ENCODE measurements at regions not wholly inside any gene's neighbourhood (a gene's known extent, or its start where the extent isn't known, plus 50 kb on each side); places are given as distances from the start of the nearest gene placed in this dataset.

DNA sequence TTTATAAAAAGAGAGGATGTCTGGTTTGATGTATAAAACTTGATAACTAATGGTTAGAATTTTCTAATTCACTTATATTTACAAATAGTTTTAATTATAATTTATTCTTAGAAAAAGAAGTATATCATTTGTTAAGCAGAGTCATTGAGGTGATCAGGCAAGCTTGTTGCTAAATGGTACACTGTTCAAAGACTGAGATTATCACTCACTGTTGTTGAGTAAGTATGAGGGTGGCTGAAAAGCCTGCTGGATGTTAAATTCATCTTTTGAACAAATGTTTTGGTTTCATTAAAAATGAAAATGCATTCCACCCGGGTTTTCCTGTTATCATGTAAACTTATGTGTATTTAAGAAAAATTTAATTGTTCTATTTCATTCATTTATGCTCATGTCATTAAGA lies 451.8 kb downstream of the ADAMTS20 start:
- CTCF ChIA-PET = interaction anchor here (1.5 kb wide), 1 partner anchor 9 kb away, joined by 3 read pairs; no protein-coding TSS in a partner anchor
- POLR2A ChIA-PET = no interaction called here
- no peaks in the 10 kb centered on the region for H4K20me1 ChIP-seq (replicated peaks; ENCODE audit: control insufficient read depth, extremely low read depth, insufficient read depth, low read length)

DNA sequence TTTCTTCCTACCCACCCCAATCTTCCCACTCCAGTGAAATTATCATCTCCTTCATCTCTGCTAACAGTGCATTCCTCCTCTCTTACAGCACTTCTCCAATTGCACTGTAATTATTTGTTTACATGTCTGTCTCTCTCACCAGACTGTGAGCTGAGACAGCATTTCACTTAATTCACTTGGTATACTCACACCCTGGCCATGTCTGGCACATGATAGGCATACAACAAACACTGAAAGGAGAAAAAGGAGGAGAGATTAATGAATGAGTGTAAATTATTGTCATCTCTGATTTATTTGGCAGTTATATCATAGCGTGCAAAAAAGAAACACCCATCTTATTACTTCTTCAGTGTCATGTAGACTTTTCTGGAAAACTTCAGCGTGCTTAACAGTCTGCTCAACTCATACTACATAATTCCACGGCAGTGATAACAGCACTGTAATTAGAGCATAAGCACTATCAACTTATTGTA lies 452.3 kb downstream of the ADAMTS20 start:
- intact Hi-C loops (cut with micrococcal nuclease) (no loop called here), dilution Hi-C loops (cut with MboI; ENCODE audit: extremely low pct_ligation_motif_present, low sequenced_read_pairs) (no loop called here)
- FAIRE-seq (no peak), DNase-seq (ENCODE audit: low read depth, low spot score) (no peak)
- no peak overlapping the region for H3K4me2 ChIP-seq (ENCODE audit: insufficient read depth, low read length)
- no peaks in the 10 kb centered on the region for H4K20me1 ChIP-seq (replicated peaks; ENCODE audit: control insufficient read depth, extremely low read depth, insufficient read depth, low read length)
- no peaks in the 10 kb centered on the region for H3K36me3 ChIP-seq (ENCODE audit: control insufficient read depth in 2 of 2, extremely low read depth in 1 of 2, insufficient read depth in 2 of 2, low read length in 2 of 2)
- no peak overlapping the region for H3K9ac ChIP-seq (replicated peaks; ENCODE audit: extremely low read depth, insufficient read depth, low read length)
- BruUV-seq (replicated peaks) = no TSS peak
- no peaks in the 10 kb centered on the region for H3K79me2 ChIP-seq (ENCODE audit: control insufficient read depth, insufficient read depth, low read length)
- no peaks in the 10 kb centered on the region for H3K27me3 ChIP-seq (ENCODE audit: control insufficient read depth in 2 of 2, insufficient read depth in 2 of 2, low read length in 2 of 2)
- CTCF ChIA-PET = interaction anchor here (1.0 kb wide), 1 partner anchor 20 kb away, joined by 4 read pairs; no protein-coding TSS in a partner anchor
- H3K4me1 ChIP-seq (ENCODE audit: control insufficient read depth, extremely low read depth, insufficient read depth, low read length) = peaks cover 7% of the 10 kb centered on the region
- POLR2A ChIA-PET = no interaction called here
- no peak overlapping the region for H3K4me3 ChIP-seq (replicated peaks in 1 of 3; ENCODE audit: insufficient read depth in 1 of 3, low read depth in 1 of 3, low read length in 3 of 3)
- no peaks in the 10 kb centered on the region for H3K9me3 ChIP-seq (replicated peaks; ENCODE audit: control insufficient read depth, insufficient read depth, low read length)
- no peak overlapping the region for H2AFZ ChIP-seq (ENCODE audit: low read depth, low read length)
- no peaks in the 10 kb centered on the region for H3K9me1 ChIP-seq (replicated peaks; ENCODE audit: control insufficient read depth, extremely low read depth, insufficient read depth, low read length)
- no peak overlapping the region for H3K27ac ChIP-seq (ENCODE audit: insufficient read depth, low read depth, low read length)
- TF ChIP-seq POLR2AphosphoS5 (IDR thresholded peaks at IDR 0.05; ENCODE audit: insufficient read depth, low read depth, low read length) = no peak
- TF ChIP-seq FOS (IDR thresholded peaks at IDR 0.05; ENCODE audit: borderline replicate concordance, insufficient read depth, low read length) = no peak
- TF ChIP-seq, protein P1, sequence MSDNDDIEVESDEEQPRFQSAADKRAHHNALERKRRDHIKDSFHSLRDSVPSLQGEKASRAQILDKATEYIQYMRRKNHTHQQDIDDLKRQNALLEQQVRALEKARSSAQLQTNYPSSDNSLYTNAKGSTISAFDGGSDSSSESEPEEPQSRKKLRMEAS (IDR thresholded peaks at IDR 0.05; ENCODE audit: insufficient read depth, insufficient read length) = no peak
- no peak for TF ChIP-seq JUN (IDR thresholded peaks at IDR 0.05; ENCODE audit: borderline replicate concordance, insufficient read depth, insufficient read length, low read depth)
- TF ChIP-seq, protein P2, sequence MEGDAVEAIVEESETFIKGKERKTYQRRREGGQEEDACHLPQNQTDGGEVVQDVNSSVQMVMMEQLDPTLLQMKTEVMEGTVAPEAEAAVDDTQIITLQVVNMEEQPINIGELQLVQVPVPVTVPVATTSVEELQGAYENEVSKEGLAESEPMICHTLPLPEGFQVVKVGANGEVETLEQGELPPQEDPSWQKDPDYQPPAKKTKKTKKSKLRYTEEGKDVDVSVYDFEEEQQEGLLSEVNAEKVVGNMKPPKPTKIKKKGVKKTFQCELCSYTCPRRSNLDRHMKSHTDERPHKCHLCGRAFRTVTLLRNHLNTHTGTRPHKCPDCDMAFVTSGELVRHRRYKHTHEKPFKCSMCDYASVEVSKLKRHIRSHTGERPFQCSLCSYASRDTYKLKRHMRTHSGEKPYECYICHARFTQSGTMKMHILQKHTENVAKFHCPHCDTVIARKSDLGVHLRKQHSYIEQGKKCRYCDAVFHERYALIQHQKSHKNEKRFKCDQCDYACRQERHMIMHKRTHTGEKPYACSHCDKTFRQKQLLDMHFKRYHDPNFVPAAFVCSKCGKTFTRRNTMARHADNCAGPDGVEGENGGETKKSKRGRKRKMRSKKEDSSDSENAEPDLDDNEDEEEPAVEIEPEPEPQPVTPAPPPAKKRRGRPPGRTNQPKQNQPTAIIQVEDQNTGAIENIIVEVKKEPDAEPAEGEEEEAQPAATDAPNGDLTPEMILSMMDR (IDR thresholded peaks at IDR 0.05; ENCODE audit: extremely low read depth in 1 of 2, insufficient read depth in 1 of 2, low read depth in 1 of 2, low read length in 2 of 2) = no peak
- no peak for TF ChIP-seq EZH2 (IDR thresholded peaks at IDR 0.05; ENCODE audit: borderline replicate concordance, low read depth, low read length, severe bottlenecking)

More for the DNA sequence above, 451.8 kb downstream of the ADAMTS20 start:
- Histone ChIP-seq H3K27me3 (ENCODE audit: control insufficient read depth in 2 of 2, insufficient read depth in 2 of 2, low read length in 2 of 2) (no peaks in the 10 kb centered on the region), H3K9ac (replicated peaks; ENCODE audit: extremely low read depth, insufficient read depth, low read length) (no peak overlapping the region), H3K4me2 (ENCODE audit: insufficient read depth, low read length) (no peak overlapping the region), H3K4me1 (ENCODE audit: control insufficient read depth, extremely low read depth, insufficient read depth, low read length) (peaks cover 7% of the 10 kb centered on the region), H3K27ac (ENCODE audit: insufficient read depth, low read depth, low read length) (no peak overlapping the region), H3K9me1 (replicated peaks; ENCODE audit: control insufficient read depth, extremely low read depth, insufficient read depth, low read length) (no peaks in the 10 kb centered on the region), H3K9me3 (replicated peaks; ENCODE audit: control insufficient read depth, insufficient read depth, low read length) (no peaks in the 10 kb centered on the region), H3K4me3 (replicated peaks in 1 of 3; ENCODE audit: insufficient read depth in 1 of 3, low read depth in 1 of 3, low read length in 3 of 3) (no peak overlapping the region), H3K36me3 (ENCODE audit: control insufficient read depth in 2 of 2, extremely low read depth in 1 of 2, insufficient read depth in 2 of 2, low read length in 2 of 2) (no peaks in the 10 kb centered on the region), H3K79me2 (ENCODE audit: control insufficient read depth, insufficient read depth, low read length) (no peaks in the 10 kb centered on the region), H2AFZ (ENCODE audit: low read depth, low read length) (no peak overlapping the region)
- dilution Hi-C loops (cut with MboI; ENCODE audit: extremely low pct_ligation_motif_present, low sequenced_read_pairs) = no loop called here
- DNase-seq (ENCODE audit: low read depth, low spot score) (no peak), FAIRE-seq (no peak)
- TF ChIP-seq FOS (IDR thresholded peaks at IDR 0.05; ENCODE audit: borderline replicate concordance, insufficient read depth, low read length) (no peak), MYC (IDR thresholded peaks at IDR 0.05; ENCODE audit: low read depth, low read length) (no peak), POLR2A (IDR thresholded peaks at IDR 0.05; ENCODE audit: low read depth, low read length) (no peak), JUN (IDR thresholded peaks at IDR 0.05; ENCODE audit: borderline replicate concordance, insufficient read depth, insufficient read length, low read depth) (no peak), GATA2 (IDR thresholded peaks at IDR 0.05; ENCODE audit: insufficient read depth, insufficient read length, low read depth, low read length) (no peak), EZH2 (IDR thresholded peaks at IDR 0.05; ENCODE audit: borderline replicate concordance, low read depth, low read length, severe bottlenecking) (no peak)
- TF ChIP-seq, protein P2 (IDR thresholded peaks at IDR 0.05; ENCODE audit: extremely low read depth in 1 of 2, insufficient read depth in 1 of 2, low read depth in 1 of 2, low read length in 2 of 2) = no peak
- intact Hi-C loops (cut with micrococcal nuclease) = no loop called here
- BruUV-seq (replicated peaks) = no TSS peak

Data from endothelial cell of umbilical vein (primary cell).